SK-N-SH (cell line): ENCODE measurements at regions not wholly inside any gene's neighbourhood (a gene's known extent, or its start where the extent isn't known, plus 50 kb on each side); places are given as distances from the start of the nearest gene placed in this dataset.
"Not testable (repeated sequence)": the region's sequence is repeated elsewhere in the genome, so short reads cannot be mapped to it uniquely, and the experiment has no call there.

ENCODE experiments used
- CTCF ChIA-PET: fragments of 300-600, 350-600 bp; formaldehyde crosslinking; extraction: SDS; loops from one replicate; lab custom pipeline; 2021; lab: Yijun Ruan, JAX
- POLR2A ChIA-PET: fragments of 350-600 bp; sonication (Branson Sonifier 250); formaldehyde crosslinking; extraction: SDS; loops from one replicate; lab custom pipeline; 2020; ENCODE audit warnings: antibody characterized with exemption, inconsistent platforms; lab: Yijun Ruan, JAX
- DNase-seq: peaks from one replicate; pipeline ENCODE4 v3.0.0; 2012
- H2AFZ ChIP-seq: fragments of 200-600 bp; sonication (generic); 2 replicates; pipeline ENCODE4 v1.8.1; 2016; ENCODE audit warnings: antibody characterized with exemption, mild to moderate bottlenecking, low read depth
- H3F3A ChIP-seq: fragments of 200-600 bp; sonication (generic); replicated peaks from 2 replicates; pipeline ENCODE3; 2016; ENCODE audit warnings: antibody characterized with exemption, mild to moderate bottlenecking; ENCODE audit not compliant: insufficient read depth
- H3K27ac ChIP-seq, 2 experiments: fragments of 200-500 bp in 1 of 2; fragments of 200-600 bp in 1 of 2; sonication (Bioruptor generic) in 1 of 2; sonication (generic), shearing (Covaris generic) in 1 of 2; 2 replicates each; pipeline versions ENCODE4 v1.5.1 to v1.6.1; 2014 to 2016; ENCODE audit warnings: low read depth in 2 of 2, inconsistent platforms in 1 of 2, low read length in 1 of 2, mild to moderate bottlenecking in 1 of 2, mixed read lengths in 1 of 2
- H3K27me3 ChIP-seq: fragments of 200-600 bp; sonication (generic), shearing (Covaris generic); 2 replicates; pipeline ENCODE4 v1.6.1; 2016; ENCODE audit warnings: mixed run types; ENCODE audit not compliant: insufficient read depth
- H3K36me3 ChIP-seq, 2 experiments: fragments of 200-500 bp in 1 of 2; fragments of 200-600 bp in 1 of 2; sonication (Bioruptor generic) in 1 of 2; sonication (generic) in 1 of 2; replicated peaks in 1 of 2; 2 replicates each; pipeline versions ENCODE3 to v1.5.1; 2014 to 2016; ENCODE audit warnings: low read length in 1 of 2, mild to moderate bottlenecking in 1 of 2; ENCODE audit not compliant: insufficient read depth in 2 of 2, control insufficient read depth in 1 of 2
- H3K4me1 ChIP-seq, 2 experiments: fragments of 200-500 bp in 1 of 2; fragments of 200-600 bp in 1 of 2; sonication (Bioruptor generic) in 1 of 2; sonication (generic), shearing (Covaris generic) in 1 of 2; 2 replicates each; pipeline versions ENCODE4 v1.5.1 to v1.6.1; 2014 to 2016; ENCODE audit warnings: low read depth in 1 of 2, low read length in 1 of 2, mixed run types in 1 of 2; ENCODE audit not compliant: insufficient read depth in 2 of 2, control insufficient read depth in 1 of 2
- H3K4me2 ChIP-seq: fragments of 200-600 bp; sonication (generic), shearing (Covaris generic); 2 replicates; pipeline ENCODE4 v1.6.1; 2017; ENCODE audit warnings: mixed run types
- H3K4me3 ChIP-seq, 2 experiments: fragments of 200-500 bp in 1 of 2; fragments of 200-600 bp in 1 of 2; sonication (Bioruptor generic) in 1 of 2; sonication (generic), shearing (Covaris generic) in 1 of 2; 2 replicates each; pipeline versions ENCODE4 v1.5.1 to v1.8.1; 2014 to 2016; ENCODE audit warnings: low read depth in 2 of 2, inconsistent platforms in 1 of 2, low read length in 1 of 2, mild to moderate bottlenecking in 1 of 2, mixed read lengths in 1 of 2, moderate library complexity in 1 of 2
- H3K79me2 ChIP-seq: fragments of 200-600 bp; sonication (generic); 2 replicates; pipeline ENCODE4 v1.8.1; 2017; ENCODE audit warnings: mild to moderate bottlenecking; ENCODE audit not compliant: insufficient read depth
- H3K9ac ChIP-seq: fragments of 200-600 bp; sonication (generic); 2 replicates; pipeline ENCODE4 v1.6.1; 2017; ENCODE audit warnings: mixed run types
- H3K9me2 ChIP-seq: fragments of 200-600 bp; sonication (generic); 2 replicates; pipeline ENCODE4 v1.6.1; 2017; ENCODE audit warnings: mixed run types
- H3K9me3 ChIP-seq: fragments of 200-600 bp; sonication (generic); 2 replicates; pipeline ENCODE4 v1.6.1; 2017; ENCODE audit warnings: mixed run types, mild to moderate bottlenecking, moderate library complexity
- H4K20me1 ChIP-seq: fragments of 200-600 bp; sonication (generic); 2 replicates; pipeline ENCODE4 v1.6.1; 2017; ENCODE audit warnings: mild to moderate bottlenecking, mixed run types; ENCODE audit not compliant: insufficient read depth
- IRF3 ChIP-seq: fragments of 150-350 bp; IDR thresholded peaks from 2 replicates; pipeline ENCODE4 v1.6.1; 2016; ENCODE audit warnings: mild to moderate bottlenecking, low read depth, low read length
- JUND ChIP-seq: IDR thresholded peaks from 2 replicates; pipeline ENCODE4 v1.4.0; 2012
- MEF2A ChIP-seq: IDR thresholded peaks from 2 replicates; pipeline ENCODE4 v1.4.0; 2012; ENCODE audit warnings: low read depth, borderline replicate concordance
- POLR2AphosphoS5 ChIP-seq: IDR thresholded peaks from 2 replicates; pipeline ENCODE4 v1.6.1; 2012; ENCODE audit warnings: low read depth, low read length
- REST ChIP-seq: IDR thresholded peaks from 2 replicates; pipeline ENCODE4 v1.6.1; 2012; ENCODE audit warnings: mild to moderate bottlenecking, low read depth, low read length, moderate library complexity
- SMC3 ChIP-seq: IDR thresholded peaks from 2 replicates; pipeline ENCODE4 v1.6.1; 2012; ENCODE audit warnings: low read depth, low read length, improper control_type of control experiment
- YY1 ChIP-seq: IDR thresholded peaks from 2 replicates; pipeline ENCODE4 v1.4.0; 2012; ENCODE audit warnings: low read depth, mild to moderate bottlenecking
- WGBS: methylation state at CpG from one replicate; pipeline ENCODE4 v1.1.6; 2017; ENCODE audit warnings: low lambda C conversion rate; 5-methylcytosine and 5-hydroxymethylcytosine counted together
- TF ChIP-seq, protein P1 (sequence below): fragments of 200-600 bp; sonication (generic); IDR thresholded peaks from 2 replicates; pipeline ENCODE4 v1.6.1; 2017; ENCODE audit warnings: antibody characterized with exemption, mild to moderate bottlenecking, moderate library complexity

GRCh38 chrX:108843039-108843438, 106.7 kb upstream of the IRS4 start:
- CTCF ChIA-PET, H3K9me2 ChIP-seq, H3K4me3 ChIP-seq, POLR2A ChIA-PET, H3K4me2 ChIP-seq, H3K9me3 ChIP-seq, H2AFZ ChIP-seq, H3K36me3 ChIP-seq, DNase-seq, H3F3A ChIP-seq, H3K27ac ChIP-seq, H4K20me1 ChIP-seq, H3K9ac ChIP-seq, H3K27me3 ChIP-seq, H3K4me1 ChIP-seq, H3K79me2 ChIP-seq: not testable (repeated sequence)
- WGBS = 18% methylated on average over 1 of the region's 1 CpG

DNA sequence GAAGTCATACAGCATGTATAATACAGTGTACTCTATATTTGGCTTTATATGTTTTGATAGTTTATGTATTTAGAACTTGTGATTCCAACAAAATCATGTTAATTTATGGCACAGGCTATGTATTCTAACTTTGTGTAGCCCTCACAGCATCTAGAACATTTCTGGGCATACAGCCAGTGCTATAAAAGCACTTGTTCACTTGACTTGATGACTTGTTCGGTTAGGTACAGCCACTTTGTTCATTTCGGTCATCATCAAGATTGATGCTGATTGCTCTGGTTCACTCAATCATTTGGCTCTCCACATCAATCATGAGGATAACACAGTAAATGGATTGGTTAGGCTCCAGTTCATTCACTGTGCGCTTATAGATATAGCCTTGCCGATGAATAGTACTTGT, 97.6 kb upstream of the IRS4 start:
- CTCF ChIA-PET = no interaction called here

More for the DNA sequence above, 97.6 kb upstream of the IRS4 start:
- Histone ChIP-seq H3K27ac (no peak overlapping the region), H3K4me1 (no peaks in the 10 kb centered on the region), H3K9me2 (no peaks in the 10 kb centered on the region; the same call in 1 of the 2 replicates), H3K4me3 (no peak overlapping the region), H3K9me3 (no peaks in the 10 kb centered on the region), H2AFZ (no peak overlapping the region), H3K4me2 (no peak overlapping the region), H3K27me3 (no peaks in the 10 kb centered on the region), H3K9ac (no peak overlapping the region), H4K20me1 (no peaks in the 10 kb centered on the region), H3K36me3 (no peaks in the 10 kb centered on the region), H3K79me2 (no peaks in the 10 kb centered on the region), H3F3A (no peaks in the 10 kb centered on the region)
- TF ChIP-seq JUND = no peak
- TF ChIP-seq IRF3 = no peak
- TF ChIP-seq POLR2AphosphoS5 = no peak
- TF ChIP-seq MEF2A = no peak
- TF ChIP-seq, protein P1, sequence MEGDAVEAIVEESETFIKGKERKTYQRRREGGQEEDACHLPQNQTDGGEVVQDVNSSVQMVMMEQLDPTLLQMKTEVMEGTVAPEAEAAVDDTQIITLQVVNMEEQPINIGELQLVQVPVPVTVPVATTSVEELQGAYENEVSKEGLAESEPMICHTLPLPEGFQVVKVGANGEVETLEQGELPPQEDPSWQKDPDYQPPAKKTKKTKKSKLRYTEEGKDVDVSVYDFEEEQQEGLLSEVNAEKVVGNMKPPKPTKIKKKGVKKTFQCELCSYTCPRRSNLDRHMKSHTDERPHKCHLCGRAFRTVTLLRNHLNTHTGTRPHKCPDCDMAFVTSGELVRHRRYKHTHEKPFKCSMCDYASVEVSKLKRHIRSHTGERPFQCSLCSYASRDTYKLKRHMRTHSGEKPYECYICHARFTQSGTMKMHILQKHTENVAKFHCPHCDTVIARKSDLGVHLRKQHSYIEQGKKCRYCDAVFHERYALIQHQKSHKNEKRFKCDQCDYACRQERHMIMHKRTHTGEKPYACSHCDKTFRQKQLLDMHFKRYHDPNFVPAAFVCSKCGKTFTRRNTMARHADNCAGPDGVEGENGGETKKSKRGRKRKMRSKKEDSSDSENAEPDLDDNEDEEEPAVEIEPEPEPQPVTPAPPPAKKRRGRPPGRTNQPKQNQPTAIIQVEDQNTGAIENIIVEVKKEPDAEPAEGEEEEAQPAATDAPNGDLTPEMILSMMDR = no peak
- no peak for TF ChIP-seq REST
- TF ChIP-seq YY1 = no peak
- no peak for TF ChIP-seq SMC3
- 4% methylated on average over 4 of the region's 4 CpGs for WGBS
- DNase-seq = no peak
- POLR2A ChIA-PET = no interaction called here
